Mesenchymal stem cell (in vitro differentiated cells and primary cell): ENCODE measurements at regions not wholly inside any gene's neighbourhood (a gene's known extent, or its start where the extent isn't known, plus 50 kb on each side); places are given as distances from the start of the nearest gene placed in this dataset.

ENCODE experiments used
- DNase-seq: peaks from one replicate; pipeline ENCODE4 v3.0.0-alpha.2; 2013
- H2AFZ ChIP-seq: one replicate; pipeline ENCODE4 v1.6.1; 2013; ENCODE audit warnings: low read depth, mild to moderate bottlenecking, control low read depth, inconsistent platforms, low read length, moderate library complexity
- H2AK5ac ChIP-seq: 2 replicates; pipeline ENCODE4 v1.6.1; 2013; ENCODE audit warnings: low read length, moderate library complexity, mild to moderate bottlenecking, inconsistent platforms; ENCODE audit not compliant: severe bottlenecking
- H2BK120ac ChIP-seq: one replicate; pipeline ENCODE4 v1.6.1; 2013; ENCODE audit warnings: low read depth, mild to moderate bottlenecking, inconsistent platforms, low read length, moderate library complexity
- H2BK12ac ChIP-seq, 2 experiments: one replicate each; pipeline ENCODE4 v1.6.1; 2013; ENCODE audit warnings: inconsistent platforms in 2 of 2, low read length in 2 of 2, mild to moderate bottlenecking in 2 of 2, moderate library complexity in 2 of 2, control low read depth in 1 of 2
- H2BK15ac ChIP-seq: one replicate; pipeline ENCODE4 v1.6.1; 2013; ENCODE audit warnings: mild to moderate bottlenecking, low read depth, inconsistent platforms; ENCODE audit not compliant: poor library complexity, severe bottlenecking
- H2BK5ac ChIP-seq: 2 replicates; pipeline ENCODE4 v1.6.1; 2013; ENCODE audit warnings: low read depth, mild to moderate bottlenecking, low read length, control low read depth, inconsistent platforms; ENCODE audit not compliant: poor library complexity, severe bottlenecking
- H3K14ac ChIP-seq, 2 experiments: one replicate each; pipeline ENCODE4 v1.6.1; 2013; ENCODE audit warnings: inconsistent platforms in 2 of 2, low read length in 2 of 2, control low read depth in 1 of 2, mild to moderate bottlenecking in 1 of 2, moderate library complexity in 1 of 2
- H3K18ac ChIP-seq, 2 experiments: one replicate each; pipeline ENCODE4 v1.6.1; 2013; ENCODE audit warnings: inconsistent platforms in 2 of 2, low read length in 2 of 2, control low read depth in 1 of 2, low read depth in 1 of 2, mild to moderate bottlenecking in 1 of 2
- H3K23ac ChIP-seq, 2 experiments: one replicate each; pipeline ENCODE4 v1.6.1; 2013; ENCODE audit warnings: inconsistent platforms in 2 of 2, low read length in 2 of 2, mild to moderate bottlenecking in 2 of 2, moderate library complexity in 2 of 2, control low read depth in 1 of 2
- H3K27ac ChIP-seq: 2 replicates; pipeline ENCODE4 v1.5.1; 2013; ENCODE audit warnings: mild to moderate bottlenecking, moderate library complexity, low read length, control low read depth, inconsistent platforms; ENCODE audit not compliant: poor library complexity, severe bottlenecking
- H3K27me3 ChIP-seq, 2 experiments: 2 replicates each; pipeline versions ENCODE4 v1.6.1 to v1.7.0; 2013; ENCODE audit warnings: low read length in 2 of 2, mild to moderate bottlenecking in 2 of 2, moderate library complexity in 2 of 2, control low read depth in 1 of 2, inconsistent platforms in 1 of 2; ENCODE audit not compliant: control insufficient read depth in 1 of 2, insufficient read depth in 1 of 2
- H3K36me3 ChIP-seq, 2 experiments: 2 replicates each; pipeline versions ENCODE4 v1.6.1 to v1.7.0; 2013; ENCODE audit warnings: low read length in 2 of 2, control low read depth in 1 of 2, inconsistent platforms in 1 of 2, low read depth in 1 of 2, mild to moderate bottlenecking in 1 of 2; ENCODE audit not compliant: insufficient read depth in 2 of 2, control insufficient read depth in 1 of 2
- H3K4ac ChIP-seq, 2 experiments: one replicate each; pipeline ENCODE4 v1.6.1; 2013; ENCODE audit warnings: inconsistent platforms in 2 of 2, low read length in 2 of 2, mild to moderate bottlenecking in 2 of 2, moderate library complexity in 2 of 2, control low read depth in 1 of 2, low read depth in 1 of 2
- H3K4me1 ChIP-seq: 2 replicates; pipeline ENCODE4 v1.6.1; 2013; ENCODE audit warnings: low read depth, low read length, control low read depth; ENCODE audit not compliant: control insufficient read depth, insufficient read depth
- H3K4me2 ChIP-seq: 2 replicates; pipeline ENCODE4 v1.6.1; 2013; ENCODE audit warnings: low read length, mild to moderate bottlenecking, inconsistent platforms; ENCODE audit not compliant: poor library complexity, severe bottlenecking
- H3K4me3 ChIP-seq, 2 experiments: 2 replicates each; pipeline versions ENCODE4 v1.5.1 to v1.7.0; 2013; ENCODE audit warnings: low read length in 2 of 2, mild to moderate bottlenecking in 2 of 2, control low read depth in 1 of 2, low read depth in 1 of 2; ENCODE audit not compliant: insufficient read depth in 1 of 2
- H3K79me1 ChIP-seq: replicated peaks from 2 replicates; pipeline ENCODE4 v1.6.1; 2013; ENCODE audit warnings: mild to moderate bottlenecking, control low read depth, low read length, inconsistent platforms; ENCODE audit not compliant: poor library complexity, severe bottlenecking
- H3K9ac ChIP-seq: 2 replicates; pipeline ENCODE4 v1.7.0; 2013; ENCODE audit warnings: mild to moderate bottlenecking, low read length, moderate library complexity
- H3K9me3 ChIP-seq: 2 replicates; pipeline ENCODE4 v1.7.0; 2013; ENCODE audit warnings: mild to moderate bottlenecking, low read length; ENCODE audit not compliant: control insufficient read depth
- H4K8ac ChIP-seq: one replicate; pipeline ENCODE4 v1.6.1; 2013; ENCODE audit warnings: inconsistent platforms, mild to moderate bottlenecking, low read length, moderate library complexity
- H4K91ac ChIP-seq: one replicate; pipeline ENCODE4 v1.6.1; 2013; ENCODE audit warnings: mild to moderate bottlenecking, low read length, inconsistent platforms
- WGBS: methylation state at CpG from one replicate; pipeline ENCODE4 v1.1.7; 2013; ENCODE audit warnings: mixed read lengths; 5-methylcytosine and 5-hydroxymethylcytosine counted together

GRCh38 chr11:129639300-129639699, 176.3 kb upstream of the TMEM45B start:
- H3K36me3 ChIP-seq = no peaks in the 10 kb centered on the region
- no peak overlapping the region for H3K4ac ChIP-seq
- H2BK15ac ChIP-seq = no peak overlapping the region
- peaks cover 12% of the 10 kb centered on the region for H3K4me1 ChIP-seq
- no peaks in the 10 kb centered on the region for H3K27me3 ChIP-seq
- no peak overlapping the region for H2BK12ac ChIP-seq
- no peak overlapping the region for H3K14ac ChIP-seq
- no peak overlapping the region for H3K23ac ChIP-seq
- no peak overlapping the region for H3K9ac ChIP-seq
- peak; percentile 97 for DNase-seq
- H3K27ac ChIP-seq = peak overlapping the region; percentile 75
- H2AFZ ChIP-seq = no peak overlapping the region
- WGBS = no CpG with 5 or more reads among the region's 2 CpGs
- no peaks in the 10 kb centered on the region for H3K79me1 ChIP-seq
- H3K4me3 ChIP-seq = no peak overlapping the region
- H2BK120ac ChIP-seq = no peak overlapping the region
- H4K8ac ChIP-seq = no peak overlapping the region
- H2BK5ac ChIP-seq = no peak overlapping the region
- H3K9me3 ChIP-seq = no peaks in the 10 kb centered on the region
- H4K91ac ChIP-seq = no peak overlapping the region
- H2AK5ac ChIP-seq = no peak overlapping the region
- H3K18ac ChIP-seq = no peak overlapping the region
- no peak overlapping the region for H3K4me2 ChIP-seq

GRCh38 chr11:129640671-129641070, 175.0 kb upstream of the TMEM45B start:
- Histone ChIP-seq H3K27me3 (no peaks in the 10 kb centered on the region), H2BK12ac (peak overlapping the region; percentile 38 to 97), H3K27ac (no peak overlapping the region), H3K9ac (no peak overlapping the region), H3K18ac (peak overlapping the region in 1 of 2 experiments; percentile 76), H2AK5ac (no peak overlapping the region), H3K4me2 (no peak overlapping the region), H3K4me3 (no peak overlapping the region), H2AFZ (no peak overlapping the region), H4K91ac (peak overlapping the region; percentile 70), H3K79me1 (no peaks in the 10 kb centered on the region), H3K14ac (peak overlapping the region in 1 of 2 experiments; percentile 26), H3K36me3 (no peaks in the 10 kb centered on the region), H4K8ac (peak overlapping the region; percentile 19), H3K4me1 (peaks cover 12% of the 10 kb centered on the region), H2BK5ac (no peak overlapping the region), H2BK120ac (no peak overlapping the region), H3K23ac (no peak overlapping the region), H3K9me3 (no peaks in the 10 kb centered on the region), H3K4ac (peak overlapping the region in 1 of 2 experiments; percentile 72), H2BK15ac (no peak overlapping the region)
- 91% methylated on average over 5 of the region's 5 CpGs for WGBS
- DNase-seq = no peak

DNA sequence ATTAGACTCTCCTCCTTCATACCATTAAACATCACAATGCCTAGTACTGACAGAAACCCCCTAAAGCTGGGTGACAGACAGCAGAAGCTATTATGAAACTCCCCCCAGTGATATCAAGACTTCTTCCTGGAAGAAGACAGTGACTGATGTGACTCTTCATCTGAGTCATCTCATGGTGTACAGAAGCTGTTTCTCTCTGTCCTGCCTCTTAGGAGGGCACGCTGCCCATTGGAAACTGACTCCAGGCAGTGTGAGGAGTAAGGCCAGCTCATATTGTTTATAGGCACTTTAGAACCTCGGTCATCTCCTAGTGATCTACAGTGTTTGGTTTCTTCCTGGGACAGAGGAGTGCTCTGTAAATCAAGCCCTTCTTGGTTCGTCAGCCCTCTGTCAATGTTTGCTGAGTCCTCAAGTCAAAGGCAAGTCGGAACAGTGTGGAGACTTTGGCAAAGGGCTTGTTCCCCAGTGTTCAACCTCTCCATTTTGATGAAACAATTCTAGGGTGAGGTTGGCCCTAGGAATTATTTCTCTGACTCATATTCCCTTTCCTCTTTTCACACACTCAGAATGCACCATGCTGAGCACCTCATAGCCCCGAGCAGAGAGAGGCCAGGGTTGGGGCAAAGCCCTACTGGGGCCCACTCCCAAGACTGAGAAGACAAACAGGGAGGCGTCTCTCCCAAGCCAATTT, 172.5 kb upstream of the TMEM45B start:
- H3K18ac ChIP-seq = peak overlapping the region in 1 of 2 experiments; percentile 37

DNA sequence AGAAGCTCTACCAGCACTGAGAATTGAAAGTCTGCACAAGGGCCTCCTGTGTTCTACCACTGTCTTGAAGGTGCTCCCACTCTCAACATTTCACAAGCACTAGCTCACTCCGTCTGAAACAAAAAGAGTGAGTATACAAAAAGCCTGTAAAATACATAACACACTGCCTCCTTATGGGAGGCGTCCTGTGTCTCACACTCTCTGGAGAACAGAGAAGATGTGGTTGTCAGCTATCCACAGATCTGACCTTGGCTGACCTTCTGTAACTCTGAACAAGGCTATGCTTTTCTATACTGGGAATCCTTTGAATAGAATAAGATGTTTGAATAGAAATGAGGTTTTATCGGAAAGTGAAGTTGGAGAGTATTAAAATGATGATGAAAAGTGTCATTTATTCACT, 171.3 kb upstream of the TMEM45B start:
- Histone ChIP-seq H3K79me1 (no peaks in the 10 kb centered on the region), H2BK5ac (no peak overlapping the region), H3K27me3 (no peaks in the 10 kb centered on the region), H3K36me3 (no peaks in the 10 kb centered on the region), H3K18ac (no peak overlapping the region), H2BK12ac (no peak overlapping the region), H2BK15ac (no peak overlapping the region), H3K4me1 (peaks cover 5% of the 10 kb centered on the region), H4K8ac (no peak overlapping the region), H2BK120ac (no peak overlapping the region), H3K4ac (no peak overlapping the region), H3K4me2 (no peak overlapping the region), H4K91ac (no peak overlapping the region), H3K4me3 (no peak overlapping the region), H3K9ac (no peak overlapping the region), H3K9me3 (no peaks in the 10 kb centered on the region), H2AFZ (no peak overlapping the region), H3K23ac (no peak overlapping the region), H2AK5ac (no peak overlapping the region), H3K27ac (no peak overlapping the region), H3K14ac (no peak overlapping the region)
- WGBS = 57% methylated on average over 3 of the region's 3 CpGs
- DNase-seq = peak; percentile 50

More for the DNA sequence above, 172.5 kb upstream of the TMEM45B start:
- Histone ChIP-seq H3K4ac (no peak overlapping the region), H4K8ac (no peak overlapping the region), H2BK5ac (no peak overlapping the region), H3K4me1 (peaks cover 9% of the 10 kb centered on the region), H3K4me3 (no peak overlapping the region), H2BK120ac (no peak overlapping the region), H4K91ac (no peak overlapping the region), H3K27ac (no peak overlapping the region), H3K14ac (no peak overlapping the region), H2BK12ac (no peak overlapping the region), H2BK15ac (no peak overlapping the region), H2AFZ (no peak overlapping the region), H3K4me2 (no peak overlapping the region), H3K9ac (no peak overlapping the region), H3K23ac (no peak overlapping the region), H3K79me1 (no peaks in the 10 kb centered on the region), H3K27me3 (no peaks in the 10 kb centered on the region), H3K9me3 (no peaks in the 10 kb centered on the region), H3K36me3 (no peaks in the 10 kb centered on the region), H2AK5ac (no peak overlapping the region)
- 26% methylated on average over 6 of the region's 6 CpGs for WGBS
- DNase-seq = peak; percentile 87
